IMR-90 (cell line): ENCODE measurements at regions not wholly inside any gene's neighbourhood (a gene's known extent, or its start where the extent isn't known, plus 50 kb on each side); places are given as distances from the start of the nearest gene placed in this dataset.
A peak's percentile ranks its signal among the peaks of the same experiment; 100 is the strongest.
"Not testable (repeated sequence)": the region's sequence is repeated elsewhere in the genome, so short reads cannot be mapped to it uniquely, and the experiment has no call there.

Experiments used
- ATAC-seq: fragments of 200-7000 bp; cut with Tn5 transposase; 2 replicates; pipeline ENCODE4 v1.9.1; 2020; ENCODE audit warnings: low read depth, mild to moderate bottlenecking, moderate library complexity
- BruUV-seq: library from RNA; stranded (reverse); fragments of 400-500 nt; replicated peaks from 2 replicates; lab custom pipeline; 2021; lab: Mats Ljungman, UMichigan
- CTCF ChIA-PET: fragments of 300-600 bp; formaldehyde crosslinking; extraction: SDS; loops from one replicate; lab custom pipeline; 2021; ENCODE audit warnings: antibody characterized with exemption; lab: Yijun Ruan, JAX
- POLR2A ChIA-PET: fragments of 300-600 bp; sonication (Branson Sonifier 250); formaldehyde crosslinking; loops from one replicate; lab custom pipeline; 2022; ENCODE audit warnings: antibody characterized with exemption; ENCODE audit not compliant: unreplicated experiment; lab: Charles Lee
- DNase-seq: peaks from one replicate; pipeline ENCODE4 v3.0.0; 2013
- H2AFZ ChIP-seq: replicated peaks from 2 replicates; pipeline ENCODE3; 2013; ENCODE audit warnings: low read length, mild to moderate bottlenecking; ENCODE audit not compliant: poor library complexity
- H2AK5ac ChIP-seq: 2 replicates; pipeline ENCODE4 v1.6.1; 2013; ENCODE audit warnings: low read depth, low read length, inconsistent platforms
- H2AK9ac ChIP-seq: replicated peaks from 2 replicates; pipeline ENCODE3; 2013; ENCODE audit warnings: mild to moderate bottlenecking, low read depth, low read length, moderate library complexity; ENCODE audit not compliant: poor library complexity
- H2BK120ac ChIP-seq: 2 replicates; pipeline ENCODE4 v1.6.1; 2013; ENCODE audit warnings: low read depth, low read length, inconsistent platforms
- H2BK15ac ChIP-seq: 3 replicates; pipeline ENCODE4 v1.6.1; 2013; ENCODE audit warnings: low read depth, low read length, inconsistent platforms
- H2BK20ac ChIP-seq: 2 replicates; pipeline ENCODE4 v1.6.1; 2013; ENCODE audit warnings: low read depth, mild to moderate bottlenecking, inconsistent platforms, low read length, moderate library complexity
- H2BK5ac ChIP-seq: 2 replicates; pipeline ENCODE4 v1.6.1; 2013; ENCODE audit warnings: mild to moderate bottlenecking, low read depth, low read length, inconsistent platforms; ENCODE audit not compliant: poor library complexity, severe bottlenecking
- H3K14ac ChIP-seq: replicated peaks from 2 replicates; pipeline ENCODE4 v1.6.1; 2013; ENCODE audit warnings: low read depth, low read length, inconsistent platforms
- H3K18ac ChIP-seq: 2 replicates; pipeline ENCODE4 v1.6.1; 2013; ENCODE audit warnings: low read depth, low read length, control low read depth
- H3K23ac ChIP-seq: 2 replicates; pipeline ENCODE4 v1.6.1; 2013; ENCODE audit warnings: low read depth, low read length, inconsistent platforms
- H3K27ac ChIP-seq: 2 replicates; pipeline ENCODE4 v1.5.1; 2013; ENCODE audit warnings: mild to moderate bottlenecking, control low read depth, low read length; ENCODE audit not compliant: insufficient read depth
- H3K27me3 ChIP-seq: 2 replicates; pipeline ENCODE4 v1.6.1; 2013; ENCODE audit warnings: low read length; ENCODE audit not compliant: control insufficient read depth, insufficient read depth
- H3K36me3 ChIP-seq: 2 replicates; pipeline ENCODE4 v1.6.1; 2013; ENCODE audit warnings: low read length, mixed read lengths; ENCODE audit not compliant: control insufficient read depth, insufficient read depth
- H3K4ac ChIP-seq: 2 replicates; pipeline ENCODE4 v1.6.1; 2013; ENCODE audit warnings: low read depth, low read length, inconsistent platforms
- H3K4me1 ChIP-seq: 2 replicates; pipeline ENCODE4 v1.6.1; 2013; ENCODE audit warnings: low read length, mixed read lengths; ENCODE audit not compliant: control insufficient read depth, insufficient read depth
- H3K4me2 ChIP-seq: 2 replicates; pipeline ENCODE4 v1.6.1; 2013; ENCODE audit warnings: low read depth, mild to moderate bottlenecking, control low read depth, low read length, moderate library complexity
- H3K4me3 ChIP-seq: 2 replicates; pipeline ENCODE4 v1.5.1; 2013; ENCODE audit warnings: low read depth, mild to moderate bottlenecking, control low read depth, low read length, moderate library complexity; ENCODE audit not compliant: insufficient read depth
- H3K56ac ChIP-seq: 2 replicates; pipeline ENCODE4 v1.6.1; 2013; ENCODE audit warnings: low read length, inconsistent platforms; ENCODE audit not compliant: insufficient read depth; ENCODE audit errors: extremely low read depth
- H3K79me1 ChIP-seq, 2 experiments: 2 replicates each; pipeline ENCODE4 v1.6.1; 2013; ENCODE audit warnings: low read length in 2 of 2, inconsistent platforms in 1 of 2, low read depth in 1 of 2
- H3K9ac ChIP-seq: 2 replicates; pipeline ENCODE4 v1.6.1; 2013; ENCODE audit warnings: low read depth, low read length, control low read depth
- H3K9me1 ChIP-seq: 2 replicates; pipeline ENCODE4 v1.6.1; 2013; ENCODE audit warnings: low read length, inconsistent platforms; ENCODE audit not compliant: insufficient read depth
- H3K9me3 ChIP-seq: 2 replicates; pipeline ENCODE4 v1.6.1; 2013; ENCODE audit warnings: low read length; ENCODE audit not compliant: control insufficient read depth, insufficient read depth
- H4K20me1 ChIP-seq: 2 replicates; pipeline ENCODE4 v1.6.1; 2013; ENCODE audit warnings: low read length, inconsistent platforms; ENCODE audit not compliant: insufficient read depth
- H4K5ac ChIP-seq: 2 replicates; pipeline ENCODE4 v1.6.1; 2013; ENCODE audit warnings: mild to moderate bottlenecking, low read depth, low read length, control low read depth
- H4K8ac ChIP-seq, 2 experiments: 2 replicates each; pipeline ENCODE4 v1.6.1; 2013; ENCODE audit warnings: low read depth in 2 of 2, low read length in 2 of 2, control low read depth in 1 of 2, inconsistent platforms in 1 of 2
- H4K91ac ChIP-seq: 2 replicates; pipeline ENCODE4 v1.6.1; 2013; ENCODE audit warnings: low read depth, low read length, inconsistent platforms; ENCODE audit not compliant: insufficient read depth
- MAFK ChIP-seq: IDR thresholded peaks from 2 replicates; pipeline ENCODE4 v1.6.1; 2012; ENCODE audit warnings: low read depth, low read length, improper control_type of control experiment
- WGBS, 2 experiments: methylation state at CpG; one replicate each; pipeline versions ENCODE4 v1.1.5 to v1.1.7; 2013; ENCODE audit warnings: missing lambda C conversion rate in 2 of 2; ENCODE audit not compliant: insufficient read length in 1 of 2; ENCODE audit errors: extremely low coverage in 2 of 2; 5-methylcytosine and 5-hydroxymethylcytosine counted together
- dilution Hi-C: fragments of 300-500 bp; cut with HindIII; formaldehyde crosslinking; loops from one replicate; pipeline ENCODE4 v1.14.3; 2018; ENCODE audit warnings: low sequenced_read_pairs; ENCODE audit not compliant: unreplicated experiment
- in situ Hi-C: fragments of 300-500 bp; cut with MboI; formaldehyde crosslinking; loops from 3 replicates; pipeline ENCODE4 v1.14.3; 2019; ENCODE audit warnings: low sequenced_read_pairs, inconsistent platforms, mixed read lengths
- intact Hi-C: fragments of 100-400 bp; cut with micrococcal nuclease; formaldehyde crosslinking; loops from 2 replicates; pipeline ENCODE4 v1.10.0; 2022

GRCh38 chrX:79827611-79828010 is 186.9 kb upstream of the TBX22 start:
- TF ChIP-seq MAFK: peak; percentile 83
- H3K27ac ChIP-seq, H2AK5ac ChIP-seq, H3K14ac ChIP-seq, H2AFZ ChIP-seq, DNase-seq, H3K4me2 ChIP-seq, H3K18ac ChIP-seq, H2BK120ac ChIP-seq, H2AK9ac ChIP-seq, H3K56ac ChIP-seq, H3K23ac ChIP-seq, H4K20me1 ChIP-seq, BruUV-seq, H3K9me3 ChIP-seq, intact Hi-C loops, H3K36me3 ChIP-seq, H3K4me3 ChIP-seq, H3K79me1 ChIP-seq, H4K91ac ChIP-seq, H4K5ac ChIP-seq, H3K27me3 ChIP-seq, H3K4ac ChIP-seq, ATAC-seq, H3K4me1 ChIP-seq, H4K8ac ChIP-seq, H2BK15ac ChIP-seq, H2BK5ac ChIP-seq, POLR2A ChIA-PET, CTCF ChIA-PET, H3K9me1 ChIP-seq, dilution Hi-C loops, in situ Hi-C loops, H3K9ac ChIP-seq, H2BK20ac ChIP-seq: not testable (repeated sequence)
- WGBS, 2 experiments: no CpG with 5 or more reads among the region's 6 CpGs

- H2BK15ac ChIP-seq, H3K56ac ChIP-seq, H2AFZ ChIP-seq, intact Hi-C loops, H2BK20ac ChIP-seq, H2BK120ac ChIP-seq, CTCF ChIA-PET, H3K9ac ChIP-seq, H4K8ac ChIP-seq, dilution Hi-C loops, H3K4me1 ChIP-seq, H4K91ac ChIP-seq, H3K18ac ChIP-seq, ATAC-seq, H3K27me3 ChIP-seq, BruUV-seq, H2AK9ac ChIP-seq, in situ Hi-C loops, H3K23ac ChIP-seq, H3K79me1 ChIP-seq, H3K9me3 ChIP-seq, POLR2A ChIA-PET, DNase-seq, H3K14ac ChIP-seq, H3K4me2 ChIP-seq, H3K4ac ChIP-seq, H4K5ac ChIP-seq, H3K4me3 ChIP-seq, H3K27ac ChIP-seq, H3K9me1 ChIP-seq, H2BK5ac ChIP-seq, H4K20me1 ChIP-seq, H3K36me3 ChIP-seq, H2AK5ac ChIP-seq: not testable (repeated sequence)
- no CpG with 5 or more reads among the region's 2 CpGs for WGBS, 2 experiments
These were observed 164.4 kb upstream of the TBX22 start for GRCh38 chrX:79850114-79850513.
